ENCODE measurements at regions not wholly inside any gene's neighbourhood (a gene's known extent, or its start where the extent isn't known, plus 50 kb on each side); places are given as distances from the start of the nearest gene placed in this dataset.
"Not testable (repeated sequence)": the region's sequence is repeated elsewhere in the genome, so short reads cannot be mapped to it uniquely, and the experiment has no call there.

DNA sequence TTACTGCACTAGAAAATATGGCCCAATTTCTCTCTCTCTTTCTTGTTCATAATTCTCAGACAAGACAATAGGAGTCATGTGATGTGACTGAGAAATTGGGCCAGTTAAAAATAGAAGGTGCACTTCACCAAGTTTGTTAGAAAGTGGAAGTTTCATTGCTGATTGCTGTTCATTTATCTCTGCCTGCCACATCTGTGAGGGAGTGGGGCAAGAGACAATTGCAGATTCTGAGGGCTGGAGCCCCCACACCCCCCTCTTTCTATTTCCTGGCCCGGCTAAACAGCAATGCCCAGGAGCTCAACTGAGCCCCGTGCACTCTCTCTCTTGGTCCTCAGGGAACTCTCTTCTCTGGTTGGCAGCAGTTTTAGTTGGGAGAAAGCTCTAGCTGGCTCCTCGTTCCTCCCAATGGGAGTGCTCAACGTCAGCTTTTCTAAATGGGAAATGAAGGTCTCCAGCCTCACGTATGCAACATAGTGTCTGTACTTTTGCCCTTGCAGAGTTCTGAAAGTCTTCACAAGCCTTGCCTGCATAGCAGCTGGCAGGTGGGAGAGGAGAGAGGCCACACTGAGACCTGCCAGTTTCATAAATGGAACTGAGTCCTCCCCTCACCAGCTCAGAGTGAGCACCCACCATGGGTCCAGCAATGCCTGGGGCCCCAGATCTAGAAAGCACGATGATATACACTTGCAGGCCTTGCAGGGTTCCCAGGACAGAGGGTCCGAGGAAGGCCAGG, 115.7 kb downstream of the MYCN start:
- no peak for DNase-seq (ENCODE audit: low read depth, low spot score)

DNA sequence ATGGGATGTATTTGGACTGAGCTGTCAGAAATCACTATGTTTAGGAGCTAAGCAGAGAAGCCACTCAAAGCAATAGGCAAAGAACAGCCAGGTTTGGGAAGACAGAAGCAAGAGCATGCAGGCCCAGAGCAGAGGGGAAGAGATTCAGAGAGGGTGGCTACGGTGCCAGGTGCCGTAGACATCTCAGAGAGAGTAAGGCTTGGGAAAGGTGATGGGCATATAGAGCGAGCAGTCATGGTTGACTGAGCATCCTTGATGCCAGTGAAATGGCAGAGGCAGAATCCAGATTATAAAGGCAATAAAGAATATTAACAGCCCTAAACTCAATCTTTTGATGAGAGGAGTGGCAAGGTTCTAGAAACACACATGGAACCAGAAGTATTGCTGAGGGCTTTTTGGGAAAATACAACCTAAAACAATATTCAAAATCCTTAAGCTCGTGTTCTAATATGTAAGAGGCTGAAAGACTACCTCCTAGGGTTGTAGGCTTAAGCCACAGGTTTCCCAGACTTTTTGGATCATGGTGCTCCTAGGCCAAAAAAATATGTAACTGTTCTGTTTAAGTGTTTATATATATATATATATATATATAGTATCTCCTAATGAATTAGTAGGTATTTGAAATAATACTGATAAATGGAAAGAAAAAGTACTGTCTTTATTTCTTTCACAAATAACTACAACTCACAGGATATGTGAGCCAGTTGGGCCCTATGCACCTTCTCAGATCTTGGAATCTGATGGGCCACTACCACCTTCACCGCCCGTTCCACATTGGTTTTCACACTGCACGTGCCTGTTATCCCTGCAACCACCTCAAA, 113.3 kb downstream of the MYCN start:
- DNase-seq (ENCODE audit: low read depth, low spot score), result no peak

DNA sequence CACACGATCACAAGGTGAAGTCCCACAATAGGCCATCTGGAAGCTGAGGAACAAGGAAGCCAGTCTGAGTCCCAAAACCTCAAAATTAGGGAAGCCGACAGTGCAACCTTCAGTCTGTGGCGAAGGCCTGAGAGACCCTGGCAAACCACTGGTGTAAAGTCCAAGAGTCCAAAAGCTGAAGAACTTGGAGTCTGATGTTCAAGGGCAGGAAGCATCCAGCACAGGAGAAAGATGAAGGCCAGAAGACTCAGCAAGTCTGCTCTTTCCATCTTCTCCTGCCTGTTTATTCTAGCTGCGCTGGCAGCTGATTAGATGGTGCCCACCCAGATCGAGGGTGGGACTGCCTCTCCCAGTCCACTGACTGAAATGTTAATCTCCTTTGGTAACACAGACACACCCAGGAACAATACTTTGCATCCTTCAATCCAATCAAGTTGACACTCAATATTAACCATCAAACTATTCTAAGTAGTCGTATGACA, 112.3 kb downstream of the MYCN start:
- DNase-seq (ENCODE audit: low read depth, low spot score), result not testable (repeated sequence)

DNA sequence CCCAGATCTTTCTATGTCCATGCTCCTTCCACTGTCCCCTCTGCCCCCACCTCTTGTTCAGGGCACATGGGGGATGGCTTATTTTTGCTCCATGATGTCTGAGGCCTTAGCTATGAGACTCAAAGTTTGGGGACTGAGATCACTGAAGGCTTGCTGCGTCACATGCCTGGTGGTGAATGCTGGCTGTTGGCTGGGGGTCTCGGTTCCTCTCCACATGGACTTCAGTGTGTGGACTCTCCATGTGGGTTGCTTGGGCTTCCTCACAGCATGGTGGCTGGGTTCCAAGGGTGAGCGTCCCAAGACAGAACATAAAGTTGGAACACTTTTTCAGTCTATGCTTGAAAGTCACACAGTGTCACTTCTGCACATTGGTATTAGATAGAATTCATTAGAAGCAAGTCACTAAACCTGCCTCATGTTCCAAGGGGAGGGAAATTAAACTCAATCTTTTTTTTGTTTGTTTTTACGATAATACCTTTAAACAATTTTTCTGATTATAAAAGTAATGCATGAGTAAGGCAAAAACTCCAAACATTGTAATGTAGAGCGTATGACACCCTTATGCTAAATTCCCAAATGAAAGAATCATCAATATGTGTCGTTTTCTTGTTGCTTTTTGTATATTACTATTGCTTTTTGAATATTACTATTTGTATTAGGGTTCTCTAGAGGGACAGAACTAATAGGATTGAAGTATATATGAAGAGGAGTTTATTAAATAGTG, 111.7 kb downstream of the MYCN start:
- DNase-seq (ENCODE audit: low read depth, low spot score), result no peak

DNA sequence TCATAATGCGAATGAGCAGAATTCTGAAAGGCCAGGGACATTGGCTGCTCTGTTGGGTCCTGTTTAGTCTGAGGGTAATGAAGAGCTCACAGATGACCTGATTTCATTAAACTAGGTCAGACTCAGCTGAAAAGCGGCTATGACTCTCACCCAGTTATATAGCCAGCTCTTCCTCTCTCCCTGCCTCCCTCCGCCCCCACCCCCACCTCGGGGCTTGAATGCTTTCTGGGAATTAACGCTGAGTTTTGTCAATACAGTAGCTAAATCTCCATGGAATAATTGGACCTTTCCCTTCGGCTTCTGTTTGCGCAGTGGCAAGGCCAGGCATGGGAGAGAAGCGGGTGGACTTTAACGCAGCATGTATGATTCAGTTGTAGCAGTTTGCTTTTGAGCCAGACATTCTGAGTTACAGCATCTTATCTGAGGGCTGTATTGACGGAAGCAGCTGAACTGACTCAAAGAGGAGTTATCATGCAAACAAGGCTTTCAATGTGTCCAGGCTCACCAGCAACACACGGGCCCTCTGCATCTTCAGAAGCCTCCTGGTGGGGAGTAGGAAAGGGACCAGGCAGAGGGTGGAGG, 110.6 kb downstream of the MYCN start:
- DNase-seq (ENCODE audit: low read depth, low spot score), result no peak

DNA sequence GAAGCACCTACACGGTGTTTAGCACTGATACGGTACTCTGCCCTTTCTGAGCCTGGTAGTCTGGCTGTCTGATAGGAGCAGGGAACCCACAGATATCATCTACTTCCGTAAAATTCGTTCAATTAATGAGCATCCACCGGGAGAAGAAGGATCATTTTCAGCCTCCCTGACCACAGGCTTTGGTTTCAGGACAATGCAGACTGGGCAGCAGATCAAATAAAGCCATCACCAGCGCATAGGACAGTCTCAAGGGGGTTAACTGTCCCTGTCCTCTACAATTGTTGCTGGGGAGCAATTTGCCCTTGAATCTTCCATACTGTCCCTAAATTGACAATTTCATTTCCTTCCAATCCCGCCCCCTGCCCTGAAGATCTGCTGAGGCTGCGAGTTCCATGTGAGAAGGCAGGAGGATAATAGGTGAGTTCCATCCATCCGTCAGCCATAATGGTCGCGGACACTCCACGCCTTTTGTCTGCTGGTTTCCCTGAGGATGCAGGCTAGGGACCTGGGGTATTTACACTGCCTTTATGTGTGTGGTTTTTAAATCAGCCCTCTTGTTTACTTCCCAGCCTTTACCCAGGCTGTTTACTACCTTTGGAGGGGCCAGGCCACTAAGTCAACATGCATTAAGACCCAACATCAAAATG, 110.0 kb downstream of the MYCN start:
- DNase-seq (ENCODE audit: low read depth, low spot score), result no peak

DNA sequence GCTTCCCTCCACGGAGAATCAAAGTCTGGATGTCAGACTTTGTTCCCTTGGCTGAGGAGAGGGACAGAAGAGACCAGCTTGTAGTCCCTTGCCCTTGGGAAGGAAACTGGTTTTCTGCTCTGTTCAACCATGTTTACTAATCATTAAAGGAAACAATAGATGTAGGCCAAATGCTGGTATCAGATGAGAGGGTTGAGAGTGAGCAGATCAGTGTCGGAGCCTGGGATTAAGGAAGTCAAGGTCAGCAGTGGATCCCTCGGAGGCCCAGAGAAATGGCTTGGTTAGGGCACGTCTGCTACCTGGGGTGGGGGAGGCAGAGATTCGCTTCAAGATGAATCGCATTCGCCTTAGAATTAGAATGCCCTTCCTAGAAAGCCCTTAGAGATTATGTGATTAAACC, 109.1 kb downstream of the MYCN start:
- DNase-seq (ENCODE audit: low read depth, low spot score), result no peak

DNA sequence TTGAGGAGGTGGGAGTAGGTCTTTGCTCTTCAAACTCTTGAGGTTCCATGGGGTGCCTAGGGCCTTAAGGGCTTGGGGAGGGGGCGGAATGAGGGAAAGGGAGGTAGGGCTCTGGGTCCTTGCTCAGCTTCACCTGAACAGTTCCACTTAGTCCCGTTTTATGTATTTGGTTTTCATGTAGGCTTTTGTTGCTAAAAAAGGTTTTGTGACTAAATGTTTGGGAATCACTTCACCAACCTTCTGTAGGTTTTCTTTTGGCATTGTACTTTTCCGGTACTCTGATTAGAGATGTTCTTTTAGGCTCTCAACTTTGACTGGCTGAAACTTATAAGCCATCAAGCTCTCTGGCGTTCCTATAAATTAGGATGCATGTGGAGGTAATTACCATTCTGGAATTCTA, 108.1 kb downstream of the MYCN start:
- no peak for DNase-seq (ENCODE audit: low read depth, low spot score)

DNA sequence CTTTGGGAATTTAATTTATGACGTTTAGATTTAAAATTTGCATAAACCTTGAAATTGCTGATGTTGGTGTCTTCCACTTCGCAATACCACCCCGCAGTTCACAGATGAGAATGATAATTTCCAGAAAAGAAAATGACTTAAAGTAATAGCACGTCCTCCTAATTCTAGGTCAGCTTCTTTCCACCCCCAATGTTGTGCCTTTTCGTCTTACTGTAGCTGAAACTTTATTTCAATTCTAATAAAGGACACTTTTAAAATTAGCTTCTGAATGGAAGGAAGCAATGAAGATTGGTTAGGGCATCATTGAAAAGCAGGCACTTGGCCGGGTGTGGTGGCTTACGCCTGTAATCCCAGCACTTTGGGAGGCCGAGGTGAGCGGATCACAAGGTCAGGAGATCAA, 107.4 kb downstream of the MYCN start:
- DNase-seq (ENCODE audit: low read depth, low spot score), result no peak

DNA sequence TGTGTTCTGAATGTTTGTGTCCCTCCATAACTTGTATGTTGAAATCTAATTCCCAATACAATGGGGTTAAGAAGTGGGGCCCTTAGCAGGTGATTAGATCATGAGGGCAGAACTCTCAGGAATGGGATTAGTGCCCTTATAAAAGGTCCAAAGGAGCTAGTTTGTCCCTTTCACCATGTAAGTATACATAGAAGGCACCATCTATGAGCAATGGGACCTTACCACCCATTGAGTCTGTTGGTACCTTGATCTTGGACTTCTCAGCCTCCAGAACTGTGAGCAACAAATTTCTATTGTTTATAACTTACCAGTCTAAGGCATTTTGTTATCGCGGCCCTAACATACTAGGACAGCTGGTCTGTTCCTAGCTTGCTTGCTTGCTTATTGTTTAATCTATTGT, 106.3 kb downstream of the MYCN start:
- no peak for DNase-seq (ENCODE audit: low read depth, low spot score)

DNA sequence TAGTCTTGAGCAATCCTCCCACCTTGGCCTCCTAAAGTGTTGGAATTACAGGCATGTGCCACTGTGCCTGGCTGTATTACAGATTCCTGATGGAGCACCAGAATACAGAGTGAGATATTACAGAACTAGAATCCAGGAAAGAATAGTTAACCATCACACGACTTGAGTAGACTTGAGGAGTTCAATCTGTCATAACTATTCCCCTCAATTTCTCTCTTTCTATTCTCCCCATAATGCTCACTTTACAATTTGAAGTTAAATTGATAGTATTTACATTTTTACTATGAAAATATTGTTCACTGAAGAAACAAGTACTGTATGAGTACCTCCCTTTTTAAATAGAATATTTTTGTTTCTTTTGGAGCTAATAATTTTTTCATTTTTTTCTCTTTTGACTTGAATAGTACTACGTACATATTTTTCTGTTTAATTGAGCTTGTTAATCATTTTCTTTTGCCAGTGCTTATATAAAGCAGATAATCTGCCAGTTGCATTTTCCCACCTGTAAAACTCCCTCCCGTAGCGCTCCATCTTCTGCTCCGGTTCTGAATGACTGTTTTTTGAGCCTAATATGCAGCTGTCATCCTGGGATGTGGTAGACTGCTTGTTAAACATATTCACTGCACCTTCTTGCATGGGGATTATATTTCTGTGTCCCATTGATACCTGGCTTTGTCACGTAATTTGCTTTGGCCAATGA, 105.5 kb downstream of the MYCN start:
- no peak for DNase-seq (ENCODE audit: low read depth, low spot score)

DNA sequence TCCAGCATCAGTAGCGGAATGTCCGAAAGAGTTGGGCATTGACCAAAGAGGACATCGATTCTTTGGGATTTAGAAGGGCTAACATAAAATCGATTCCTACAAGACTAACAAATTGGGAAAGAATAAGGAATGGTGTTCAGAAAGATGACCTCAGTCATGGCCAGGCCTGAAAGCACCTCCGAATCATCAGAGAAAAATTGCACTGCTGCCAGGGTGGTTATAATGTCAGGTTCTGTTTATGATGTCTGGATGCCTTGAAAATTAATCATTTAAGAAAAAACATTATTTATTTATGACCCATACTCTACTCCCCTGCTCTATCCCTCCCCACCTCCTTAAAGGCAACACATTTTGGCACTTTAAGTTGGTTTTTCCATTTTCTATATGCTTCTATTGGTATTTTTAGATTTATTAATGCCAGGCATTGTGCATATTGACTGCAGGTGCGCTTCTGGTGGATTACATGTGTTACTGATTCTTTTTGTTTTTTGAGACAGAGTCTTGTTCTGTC, 104.7 kb downstream of the MYCN start:
- no peak for DNase-seq (ENCODE audit: low read depth, low spot score)

DNA sequence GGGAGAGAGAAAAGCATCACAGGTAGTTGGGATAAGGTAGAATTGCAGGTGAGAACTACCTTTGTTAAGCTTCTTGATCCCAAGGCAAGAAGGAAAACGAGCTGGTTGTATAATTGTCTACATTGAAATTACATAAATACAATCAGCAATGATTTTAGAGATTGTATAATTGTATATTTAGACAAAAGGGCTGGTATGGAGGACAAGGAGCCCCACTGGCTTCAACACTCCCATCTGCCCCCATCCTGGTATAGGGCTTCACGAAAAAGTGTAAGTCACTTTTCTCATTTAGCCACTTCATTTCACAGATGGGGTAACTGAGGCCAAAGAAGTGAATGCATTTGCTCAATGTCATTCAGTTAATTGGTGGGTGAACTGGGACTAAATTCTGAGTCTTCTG, 103.3 kb downstream of the MYCN start:
- no peak for DNase-seq (ENCODE audit: low read depth, low spot score)

DNA sequence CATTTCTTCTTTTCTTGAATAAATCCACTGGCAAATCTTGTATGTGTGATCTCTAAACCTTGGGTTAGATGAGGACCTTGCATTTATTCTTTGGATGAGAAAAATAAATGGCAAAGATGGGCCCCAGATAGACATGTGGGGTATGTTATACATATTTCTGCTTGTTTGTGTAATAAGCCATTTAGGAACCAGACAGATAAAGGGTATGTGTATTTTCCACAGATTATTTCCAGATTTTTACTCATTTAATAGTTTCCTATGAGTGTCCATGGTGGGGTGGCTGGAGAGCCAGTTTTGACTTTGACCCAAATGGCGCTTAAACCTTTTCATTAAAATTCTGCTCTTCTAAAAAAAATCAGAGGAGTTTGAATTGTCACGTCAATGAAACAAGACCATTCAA, 102.8 kb downstream of the MYCN start:
- DNase-seq (ENCODE audit: low read depth, low spot score), result no peak

DNA sequence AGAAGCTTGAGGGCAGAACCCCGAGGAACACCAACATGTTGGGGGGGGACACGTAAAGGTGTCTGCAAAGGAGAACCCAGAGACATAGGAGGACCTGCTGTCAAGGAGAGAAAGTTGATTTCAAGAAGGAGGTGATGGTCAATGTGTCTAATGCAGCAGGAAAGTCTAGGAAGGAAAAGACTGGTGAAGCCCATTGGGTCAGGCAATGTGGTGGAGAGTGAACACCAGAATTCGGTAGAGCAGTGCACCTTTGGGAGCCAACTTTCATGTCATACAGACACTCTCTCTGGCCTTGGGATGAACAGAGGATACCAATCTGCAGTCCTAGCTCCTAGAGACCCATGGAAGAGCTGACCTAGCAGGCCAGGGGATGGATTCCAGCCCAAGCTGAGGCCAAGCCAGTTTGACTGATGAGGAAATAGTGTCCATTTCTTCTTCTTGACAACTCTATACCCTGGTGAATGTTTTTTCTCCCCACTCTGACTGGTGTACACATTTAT, 101.9 kb downstream of the MYCN start:
- DNase-seq (ENCODE audit: low read depth, low spot score), result no peak

DNA sequence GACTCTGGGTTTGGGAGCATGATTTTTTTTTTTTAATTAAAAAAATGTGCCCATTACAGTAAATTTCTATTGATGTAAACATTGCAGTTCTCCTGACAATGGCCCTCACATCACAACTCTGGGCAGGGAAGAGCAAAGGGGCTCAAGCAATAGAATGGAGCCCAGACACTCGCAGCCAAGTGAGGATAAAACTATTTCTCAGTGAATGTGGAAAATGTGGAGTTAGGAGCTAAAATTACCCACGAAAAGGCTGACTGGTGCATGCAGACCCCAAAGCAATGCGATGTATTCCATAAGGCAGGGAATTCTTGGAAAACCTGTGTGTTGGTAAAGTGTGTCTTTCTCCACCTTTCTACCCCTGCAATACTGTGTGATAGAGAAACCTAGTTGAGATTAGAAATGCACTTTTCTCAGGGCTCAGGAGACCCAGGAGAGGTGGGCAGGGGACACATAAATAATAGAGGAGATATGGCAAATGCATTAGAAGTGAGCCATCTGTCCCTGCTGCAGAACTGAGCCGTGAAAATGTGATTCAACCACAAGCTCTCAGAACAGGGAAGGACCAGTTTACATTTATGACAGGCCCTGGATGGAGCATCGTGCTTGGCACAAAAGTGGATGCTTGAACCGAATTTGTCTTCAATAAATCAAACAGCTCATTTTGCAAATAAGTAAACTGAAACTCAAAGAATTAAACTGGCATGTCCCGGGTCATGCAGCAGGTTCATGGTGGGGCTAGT, 100.1 kb downstream of the MYCN start:
- DNase-seq (ENCODE audit: low read depth, low spot score), result no peak

DNA sequence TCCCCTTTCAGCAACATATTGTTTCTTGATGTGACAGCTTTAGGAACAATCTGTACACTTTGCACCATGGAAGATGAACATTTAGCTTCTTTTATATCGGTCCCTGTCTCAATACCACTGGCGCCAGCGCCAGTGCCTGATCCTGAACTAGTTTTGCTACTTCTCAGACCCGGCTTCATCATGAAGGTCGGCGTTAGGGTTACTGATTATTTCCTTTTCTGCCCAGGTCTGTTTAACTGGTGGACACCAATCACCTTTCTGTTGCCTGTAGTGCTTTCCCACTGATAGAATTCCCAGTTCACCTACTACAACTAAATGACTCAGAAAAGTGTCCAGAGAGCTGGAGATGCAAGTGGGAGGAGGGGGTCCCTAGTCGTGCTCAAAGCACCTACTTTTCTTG, 99.5 kb downstream of the MYCN start:
- DNase-seq (ENCODE audit: low read depth, low spot score), result no peak

DNA sequence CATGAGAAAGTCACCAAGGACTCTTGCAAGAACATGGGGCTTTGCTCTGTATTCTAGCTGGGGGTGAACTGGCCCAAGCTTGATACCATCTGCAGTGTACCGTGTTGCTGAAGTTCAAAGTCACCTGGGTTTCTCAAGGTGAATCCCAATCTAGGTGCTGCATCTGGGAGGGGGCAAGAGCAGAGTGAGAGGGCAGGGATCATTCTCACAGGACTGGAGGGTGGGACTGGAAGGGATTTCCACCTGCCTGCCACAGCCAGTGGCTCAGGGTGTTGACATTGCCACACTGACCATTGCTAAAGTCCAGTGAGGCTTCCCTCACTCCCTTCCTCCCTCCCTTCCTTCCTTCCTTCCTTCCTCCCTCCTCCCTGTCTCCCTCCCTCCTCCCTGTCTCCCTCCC, 98.7 kb downstream of the MYCN start:
- DNase-seq (ENCODE audit: low read depth, low spot score), result no peak

DNA sequence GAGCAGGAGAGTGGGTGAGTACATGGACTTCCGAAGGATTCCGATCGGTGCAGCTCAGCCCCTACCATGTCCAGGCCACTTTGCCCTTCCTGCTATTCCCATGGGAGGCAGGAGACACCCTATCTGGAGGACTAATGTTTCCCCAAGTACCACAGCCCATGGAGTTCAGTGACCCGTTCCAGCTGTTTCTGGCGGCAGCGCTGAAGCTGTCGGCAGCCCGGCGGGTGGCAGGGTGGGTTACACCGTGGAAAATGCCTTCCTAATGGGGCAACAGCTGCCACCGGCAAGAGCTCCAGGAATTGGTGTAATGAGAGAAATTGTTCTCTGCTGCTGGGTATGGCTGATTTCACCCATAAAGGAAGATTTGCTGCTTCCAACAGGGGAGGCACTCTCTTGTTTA, 98.3 kb downstream of the MYCN start:
- no peak for DNase-seq (ENCODE audit: low read depth, low spot score)

Data from iPS DF 19.7 (cell line).